ENCODE measurements at regions not wholly inside any gene's neighbourhood (a gene's known extent, or its start where the extent isn't known, plus 50 kb on each side); places are given as distances from the start of the nearest gene placed in this dataset.

GRCh38 chr10:76697923-76698322 lies 939.7 kb downstream of the KCNMA1 start:
- TF ChIP-seq CTCF (conservative IDR thresholded peaks at IDR 0.05; ENCODE audit: low read length) (no peak), EZH2phosphoT487 (IDR thresholded peaks at IDR 0.05; ENCODE audit: borderline replicate concordance, low read depth, low read length) (no peak)
